ENCODE measurements at regions not wholly inside any gene's neighbourhood (a gene's known extent, or its start where the extent isn't known, plus 50 kb on each side); places are given as distances from the start of the nearest gene placed in this dataset.

DNA sequence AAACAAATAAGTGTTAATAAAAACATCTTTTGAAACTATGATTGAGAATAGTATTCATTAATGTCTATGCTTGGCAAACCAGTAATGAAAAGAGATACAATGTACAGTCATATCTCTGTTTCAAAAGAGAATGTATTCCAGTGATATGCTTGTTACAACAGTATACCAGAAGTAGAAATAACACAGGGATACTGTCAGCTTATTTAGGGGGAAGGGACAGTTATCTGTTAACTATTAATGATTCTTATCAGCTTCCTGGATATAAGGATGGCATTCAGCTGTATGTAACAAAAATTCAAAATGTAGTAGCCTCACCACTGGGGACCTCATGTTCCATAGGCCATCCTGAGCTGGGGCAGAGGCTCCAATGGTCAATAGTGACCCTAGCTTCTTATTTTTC is 103.8 kb upstream of the TBX18 start:
- Mint-ChIP-seq H3K4me1 (no peaks in the 10 kb centered on the region), H3K9me3 (no peaks in the 10 kb centered on the region), H3K27ac (no peak overlapping the region), H3K36me3 (ENCODE audit: insufficient read depth in 1 of 3, low read depth in 3 of 3) (no peaks in the 10 kb centered on the region), H3K27me3 (ENCODE audit: low read depth) (no peaks in the 10 kb centered on the region), H3K4me3 (no peak overlapping the region)
- no peaks in the 10 kb centered on the region for H4K20me1 ChIP-seq (ENCODE audit: control insufficient read depth, insufficient read depth, insufficient read length)
- H3K23me2 ChIP-seq (ENCODE audit: insufficient read length, low read depth, low read length, poor library complexity, severe bottlenecking), result no peaks in the 10 kb centered on the region
- H4K91ac ChIP-seq (ENCODE audit: insufficient read length, low read depth, low read length), result no peak overlapping the region
- DNase-seq, result no peak
- no peak overlapping the region for H3T11ph ChIP-seq (ENCODE audit: low read length)
- no peak overlapping the region for H2BK20ac ChIP-seq (ENCODE audit: low read depth, low read length, poor library complexity, severe bottlenecking)
- TF ChIP-seq, protein P1, sequence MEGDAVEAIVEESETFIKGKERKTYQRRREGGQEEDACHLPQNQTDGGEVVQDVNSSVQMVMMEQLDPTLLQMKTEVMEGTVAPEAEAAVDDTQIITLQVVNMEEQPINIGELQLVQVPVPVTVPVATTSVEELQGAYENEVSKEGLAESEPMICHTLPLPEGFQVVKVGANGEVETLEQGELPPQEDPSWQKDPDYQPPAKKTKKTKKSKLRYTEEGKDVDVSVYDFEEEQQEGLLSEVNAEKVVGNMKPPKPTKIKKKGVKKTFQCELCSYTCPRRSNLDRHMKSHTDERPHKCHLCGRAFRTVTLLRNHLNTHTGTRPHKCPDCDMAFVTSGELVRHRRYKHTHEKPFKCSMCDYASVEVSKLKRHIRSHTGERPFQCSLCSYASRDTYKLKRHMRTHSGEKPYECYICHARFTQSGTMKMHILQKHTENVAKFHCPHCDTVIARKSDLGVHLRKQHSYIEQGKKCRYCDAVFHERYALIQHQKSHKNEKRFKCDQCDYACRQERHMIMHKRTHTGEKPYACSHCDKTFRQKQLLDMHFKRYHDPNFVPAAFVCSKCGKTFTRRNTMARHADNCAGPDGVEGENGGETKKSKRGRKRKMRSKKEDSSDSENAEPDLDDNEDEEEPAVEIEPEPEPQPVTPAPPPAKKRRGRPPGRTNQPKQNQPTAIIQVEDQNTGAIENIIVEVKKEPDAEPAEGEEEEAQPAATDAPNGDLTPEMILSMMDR (conservative IDR thresholded peaks at IDR 0.05), result no peak
- H3K27me3 ChIP-seq (ENCODE audit: insufficient read depth, low read length), result no peaks in the 10 kb centered on the region
- H3K4ac ChIP-seq (ENCODE audit: low read depth, low read length), result no peak overlapping the region
- H3K4me2 ChIP-seq (ENCODE audit: insufficient read depth, insufficient read length, low read length), result no peak overlapping the region
- no peak overlapping the region for H2AFZ ChIP-seq (ENCODE audit: low read length)
- no peak overlapping the region for H4K8ac ChIP-seq (replicated peaks; ENCODE audit: insufficient read length, low read depth, low read length)
- H4K5ac ChIP-seq (ENCODE audit: insufficient read length, low read depth, low read length), result no peak overlapping the region
- no peak overlapping the region for H2BK120ac ChIP-seq (ENCODE audit: low read depth, low read length, poor library complexity, severe bottlenecking)
- no peak overlapping the region for H2BK5ac ChIP-seq (ENCODE audit: insufficient read length, low read length)
- no peaks in the 10 kb centered on the region for H3K4me1 ChIP-seq (ENCODE audit: insufficient read depth, low read length)
- no peak overlapping the region for H2BK12ac ChIP-seq (ENCODE audit: insufficient read length, low read depth, low read length)
- H3K9me3 ChIP-seq (ENCODE audit: control insufficient read depth, low read depth, low read length), result no peaks in the 10 kb centered on the region
- no peaks in the 10 kb centered on the region for H3K79me1 ChIP-seq (ENCODE audit: insufficient read depth, low read depth, low read length, poor library complexity, severe bottlenecking)
- no peak overlapping the region for H3K9ac ChIP-seq (ENCODE audit: extremely low read depth, insufficient read length, low read length)
- no peak overlapping the region for H3K23ac ChIP-seq (ENCODE audit: insufficient read length, low read depth, low read length)
- H3K14ac ChIP-seq (ENCODE audit: insufficient read depth, low read length), result no peak overlapping the region
- no peak overlapping the region for H2BK15ac ChIP-seq (ENCODE audit: low read depth, low read length)
- no peak overlapping the region for H2AK5ac ChIP-seq (ENCODE audit: insufficient read length, low read length)
- H3K27ac ChIP-seq (ENCODE audit: insufficient read length, low read depth, low read length), result no peak overlapping the region
- no peak overlapping the region for H3K56ac ChIP-seq (ENCODE audit: insufficient read length, low read depth, low read length)
- H3K79me2 ChIP-seq (ENCODE audit: insufficient read depth, low read length), result no peaks in the 10 kb centered on the region
- H3K18ac ChIP-seq (ENCODE audit: insufficient read length, low read depth, low read length), result no peak overlapping the region

Measured in H9 (cell line).